Glutamatergic neuron (in vitro differentiated cells): ENCODE measurements at regions not wholly inside any gene's neighbourhood (a gene's known extent, or its start where the extent isn't known, plus 50 kb on each side); places are given as distances from the start of the nearest gene placed in this dataset.

ENCODE experiments used
- DNase-seq: peaks from one replicate; pipeline ENCODE4 v3.0.0; 2022
- H3K27ac Mint-ChIP-seq: one replicate; pipeline ENCODE4 v1.8.0; 2020; ENCODE audit warnings: mild to moderate bottlenecking, mixed read lengths, inconsistent platforms; ENCODE audit not compliant: unreplicated experiment
- H3K27me3 Mint-ChIP-seq: one replicate; pipeline ENCODE4 v1.8.0; 2020; ENCODE audit warnings: mild to moderate bottlenecking, moderate library complexity, mixed read lengths, inconsistent platforms; ENCODE audit not compliant: unreplicated experiment
- H3K36me3 Mint-ChIP-seq: one replicate; pipeline ENCODE4 v1.8.0; 2020; ENCODE audit warnings: mild to moderate bottlenecking, mixed read lengths, inconsistent platforms; ENCODE audit not compliant: unreplicated experiment
- H3K4me1 Mint-ChIP-seq: one replicate; pipeline ENCODE4 v1.8.0; 2020; ENCODE audit warnings: mild to moderate bottlenecking, low read depth, mixed read lengths, inconsistent platforms; ENCODE audit not compliant: unreplicated experiment
- H3K4me3 Mint-ChIP-seq: one replicate; pipeline ENCODE4 v1.8.0; 2020; ENCODE audit warnings: mild to moderate bottlenecking, mixed read lengths, inconsistent platforms; ENCODE audit not compliant: unreplicated experiment
- H3K9me3 Mint-ChIP-seq: one replicate; pipeline ENCODE4 v1.8.0; 2020; ENCODE audit warnings: mild to moderate bottlenecking, moderate library complexity, mixed read lengths, inconsistent platforms; ENCODE audit not compliant: unreplicated experiment
- CTCF ChIP-seq: fragments of 200-600 bp; sonication (generic); IDR thresholded peaks from one replicate; pipeline ENCODE4 v1.5.0; 2021; ENCODE audit not compliant: partially characterized antibody, unreplicated experiment

- no peaks in the 10 kb centered on the region for H3K9me3 Mint-ChIP-seq
- H3K27me3 Mint-ChIP-seq = no peaks in the 10 kb centered on the region
- H3K4me1 Mint-ChIP-seq = no peaks in the 10 kb centered on the region
- no peaks in the 10 kb centered on the region for H3K36me3 Mint-ChIP-seq
- H3K27ac Mint-ChIP-seq = no peak overlapping the region
- no peak overlapping the region for H3K4me3 Mint-ChIP-seq
- no peak for DNase-seq
- no peak for TF ChIP-seq CTCF
Measured at GRCh38 chr2:145914716-145915115, 1394.8 kb upstream of the ZEB2 start.

GRCh38 chr2:145910416-145910815 lies 1390.5 kb upstream of the ZEB2 start:
- no peaks in the 10 kb centered on the region for H3K4me1 Mint-ChIP-seq
- H3K9me3 Mint-ChIP-seq = no peaks in the 10 kb centered on the region
- DNase-seq = no peak
- no peaks in the 10 kb centered on the region for H3K27me3 Mint-ChIP-seq
- TF ChIP-seq CTCF = no peak
- no peaks in the 10 kb centered on the region for H3K36me3 Mint-ChIP-seq
- no peak overlapping the region for H3K4me3 Mint-ChIP-seq
- no peak overlapping the region for H3K27ac Mint-ChIP-seq

DNA sequence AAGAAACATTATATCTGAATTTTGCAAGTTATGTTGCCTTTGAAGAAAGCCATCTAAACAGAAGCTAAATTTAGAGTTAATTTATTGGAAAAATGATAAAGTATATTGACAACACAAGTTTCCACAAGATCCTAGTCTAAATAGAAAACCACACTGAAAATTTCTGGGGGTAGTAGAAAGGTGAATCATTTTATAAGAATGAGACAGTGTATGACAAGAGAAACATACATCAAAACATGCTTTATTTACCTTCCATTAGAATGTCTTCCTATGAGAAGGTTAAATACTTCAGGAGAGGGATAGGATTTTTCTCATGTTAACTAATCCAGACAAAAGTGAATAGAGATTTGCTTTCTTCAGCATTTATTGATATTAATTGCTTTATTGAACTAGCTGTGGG lies 1389.8 kb upstream of the ZEB2 start:
- no peaks in the 10 kb centered on the region for H3K36me3 Mint-ChIP-seq
- no peak overlapping the region for H3K27ac Mint-ChIP-seq
- H3K4me1 Mint-ChIP-seq = no peaks in the 10 kb centered on the region
- TF ChIP-seq CTCF = no peak
- no peaks in the 10 kb centered on the region for H3K9me3 Mint-ChIP-seq
- no peak overlapping the region for H3K4me3 Mint-ChIP-seq
- no peaks in the 10 kb centered on the region for H3K27me3 Mint-ChIP-seq
- DNase-seq = no peak

DNA sequence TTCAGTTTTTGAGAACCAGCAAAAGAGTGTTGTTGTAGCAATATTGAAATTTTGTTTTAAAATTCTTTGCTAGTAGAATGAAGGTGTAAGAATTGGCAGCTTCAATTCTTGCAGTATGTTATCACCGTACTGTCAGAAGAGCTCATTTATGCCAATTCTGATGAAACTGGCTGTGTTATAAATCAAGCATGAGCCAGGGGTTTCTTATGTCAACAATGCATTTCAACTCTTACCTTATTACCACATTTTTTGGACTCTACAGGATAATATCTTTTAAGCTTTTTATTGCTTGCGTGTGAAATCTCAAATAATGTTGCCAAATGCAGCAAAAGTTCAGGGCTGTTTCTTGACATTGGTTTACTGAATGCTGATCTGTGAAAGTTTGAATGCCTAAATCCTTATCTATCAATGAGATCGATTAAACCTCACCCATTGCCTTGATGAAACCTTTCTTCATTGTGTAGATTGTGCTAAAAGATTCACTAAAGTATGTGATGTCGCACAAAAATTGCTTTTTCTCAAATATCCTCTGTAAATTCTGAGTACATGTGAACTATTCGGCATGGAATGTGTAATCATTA lies 1389.3 kb upstream of the ZEB2 start:
- Mint-ChIP-seq H3K27ac (no peak overlapping the region), H3K4me3 (no peak overlapping the region), H3K36me3 (no peaks in the 10 kb centered on the region), H3K4me1 (no peaks in the 10 kb centered on the region), H3K27me3 (no peaks in the 10 kb centered on the region), H3K9me3 (no peaks in the 10 kb centered on the region)
- TF ChIP-seq CTCF = no peak
- DNase-seq = no peak

DNA sequence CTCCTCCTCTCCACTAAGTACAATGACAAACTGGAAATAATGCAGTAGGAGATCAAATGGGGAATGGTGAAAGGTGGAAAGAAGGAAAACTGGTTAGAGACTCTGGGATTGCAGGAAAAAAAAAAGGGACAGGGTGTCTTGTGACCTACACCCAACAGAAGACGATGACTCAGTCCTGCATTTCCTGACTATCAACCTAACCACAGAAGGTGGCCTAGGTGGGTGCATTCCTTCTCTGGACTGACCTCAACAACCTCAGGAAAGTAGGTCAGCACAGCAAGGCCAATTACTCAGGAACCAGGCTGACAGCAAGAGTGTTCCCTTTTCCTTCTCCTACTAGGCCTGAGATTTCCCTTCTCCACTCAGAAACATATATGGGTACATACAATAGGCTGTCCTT lies 1386.4 kb upstream of the ZEB2 start:
- H3K36me3 Mint-ChIP-seq = no peaks in the 10 kb centered on the region
- no peak for TF ChIP-seq CTCF
- H3K4me3 Mint-ChIP-seq = no peak overlapping the region
- DNase-seq = no peak
- H3K4me1 Mint-ChIP-seq = no peaks in the 10 kb centered on the region
- H3K27me3 Mint-ChIP-seq = no peaks in the 10 kb centered on the region
- H3K27ac Mint-ChIP-seq = no peak overlapping the region
- H3K9me3 Mint-ChIP-seq = no peaks in the 10 kb centered on the region
